ENCODE measurements at regions not wholly inside any gene's neighbourhood (a gene's known extent, or its start where the extent isn't known, plus 50 kb on each side); places are given as distances from the start of the nearest gene placed in this dataset.

DNA sequence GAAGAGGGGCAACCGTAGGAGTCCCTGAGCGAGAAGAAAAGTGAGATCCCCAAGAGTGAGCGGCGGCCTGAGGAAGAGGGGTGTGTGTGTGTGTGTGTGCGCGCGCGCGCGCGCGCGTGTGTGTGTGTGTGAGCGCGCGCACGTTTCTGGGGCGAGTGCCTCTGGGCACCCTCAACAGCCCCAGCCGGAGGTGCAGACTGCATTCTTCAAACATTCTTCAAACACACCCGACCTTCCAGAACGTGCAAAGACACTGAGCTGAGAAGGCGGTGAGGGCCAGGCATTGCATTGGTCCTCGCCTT, 76.2 kb upstream of the FOXP4 start:
- no peak for DNase-seq (ENCODE audit: low read depth, low spot score)

GRCh38 chr6:41470331-41471063, 75.7 kb upstream of the FOXP4 start:
- TF ChIP-seq EZH2 (IDR thresholded peaks at IDR 0.05; ENCODE audit: low read length) = peak; percentile 57
- no peak for TF ChIP-seq CTCF (optimal IDR thresholded peaks at IDR 0.05 in 1 of 3, IDR thresholded peaks at IDR 0.05 in 1 of 3, conservative IDR thresholded peaks at IDR 0.05 in 1 of 3; ENCODE audit: extremely low read depth in 1 of 3, insufficient read depth in 2 of 3, low read length in 3 of 3)
- peak overlapping the region; percentile 13 for H2AFZ ChIP-seq (ENCODE audit: control insufficient read depth, low read length)
- no peaks in the 10 kb centered on the region for H3K79me2 ChIP-seq (ENCODE audit: control insufficient read depth, insufficient read depth, low read length)
- H3K36me3 ChIP-seq (ENCODE audit: control insufficient read depth in 2 of 2, extremely low read depth in 1 of 2, insufficient read depth in 2 of 2, low read length in 2 of 2) = no peaks in the 10 kb centered on the region
- H3K27me3 ChIP-seq (ENCODE audit: control insufficient read depth, extremely low read depth, insufficient read depth, low read length) = peaks cover 66% of the 10 kb centered on the region
- H3K9me3 ChIP-seq (ENCODE audit: control insufficient read depth, low read depth, low read length) = no peaks in the 10 kb centered on the region
- H3K4me2 ChIP-seq (ENCODE audit: control insufficient read depth, extremely low read depth, insufficient read depth, low read depth, low read length) = peak overlapping the region; percentile 39
- FAIRE-seq (no peak), DNase-seq (ENCODE audit: low read depth, low spot score) (no peak)
- no peaks in the 10 kb centered on the region for H3K9me1 ChIP-seq (ENCODE audit: control insufficient read depth, extremely low read depth, insufficient read depth, low read length)
- no peak overlapping the region for H3K27ac ChIP-seq (ENCODE audit: control insufficient read depth, insufficient read depth, low read length)
- H4K20me1 ChIP-seq (ENCODE audit: control insufficient read depth, extremely low read depth, insufficient read depth, low read length) = no peaks in the 10 kb centered on the region
- H3K4me3 ChIP-seq (ENCODE audit: control insufficient read depth in 2 of 3, extremely low read depth in 1 of 3, insufficient read depth in 2 of 3, low read depth in 1 of 3, low read length in 3 of 3) = peak overlapping the region in 1 of 3 experiments; percentile 14
- no peak overlapping the region for H3K9ac ChIP-seq (ENCODE audit: control insufficient read depth, extremely low read depth, insufficient read depth, low read length)
- peaks cover 3% of the 10 kb centered on the region for H3K4me1 ChIP-seq (ENCODE audit: control insufficient read depth, extremely low read depth, insufficient read depth, low read length)
- dilution Hi-C loops (cut with MboI; ENCODE audit: extremely low pct_ligation_motif_present, low sequenced_read_pairs) = no loop called here

More for the DNA sequence above, 76.2 kb upstream of the FOXP4 start:
- no peak overlapping the region for H3K4me3 ChIP-seq (ENCODE audit: control insufficient read depth in 2 of 3, extremely low read depth in 1 of 3, insufficient read depth in 2 of 3, low read depth in 1 of 3, low read length in 3 of 3)
- dilution Hi-C loops (cut with MboI; ENCODE audit: extremely low pct_ligation_motif_present, low sequenced_read_pairs) = no loop called here
- peak overlapping the region; percentile 39 for H3K4me2 ChIP-seq (ENCODE audit: control insufficient read depth, extremely low read depth, insufficient read depth, low read depth, low read length)
- no peaks in the 10 kb centered on the region for H4K20me1 ChIP-seq (ENCODE audit: control insufficient read depth, extremely low read depth, insufficient read depth, low read length)
- H3K36me3 ChIP-seq (ENCODE audit: control insufficient read depth in 2 of 2, extremely low read depth in 1 of 2, insufficient read depth in 2 of 2, low read length in 2 of 2) = no peaks in the 10 kb centered on the region
- peaks cover 63% of the 10 kb centered on the region for H3K27me3 ChIP-seq (ENCODE audit: control insufficient read depth, extremely low read depth, insufficient read depth, low read length)
- FAIRE-seq = no peak
- H2AFZ ChIP-seq (ENCODE audit: control insufficient read depth, low read length) = peak overlapping the region; percentile 13
- H3K4me1 ChIP-seq (ENCODE audit: control insufficient read depth, extremely low read depth, insufficient read depth, low read length) = peaks cover 3% of the 10 kb centered on the region
- no peaks in the 10 kb centered on the region for H3K79me2 ChIP-seq (ENCODE audit: control insufficient read depth, insufficient read depth, low read length)
- H3K9me3 ChIP-seq (ENCODE audit: control insufficient read depth, low read depth, low read length) = no peaks in the 10 kb centered on the region
- H3K9ac ChIP-seq (ENCODE audit: control insufficient read depth, extremely low read depth, insufficient read depth, low read length) = no peak overlapping the region
- H3K9me1 ChIP-seq (ENCODE audit: control insufficient read depth, extremely low read depth, insufficient read depth, low read length) = no peaks in the 10 kb centered on the region
- H3K27ac ChIP-seq (ENCODE audit: control insufficient read depth, insufficient read depth, low read length) = no peak overlapping the region
- peak; percentile 64 for TF ChIP-seq EZH2 (IDR thresholded peaks at IDR 0.05; ENCODE audit: low read length)
- no peak for TF ChIP-seq CTCF (optimal IDR thresholded peaks at IDR 0.05 in 1 of 3, IDR thresholded peaks at IDR 0.05 in 1 of 3, conservative IDR thresholded peaks at IDR 0.05 in 1 of 3; ENCODE audit: extremely low read depth in 1 of 3, insufficient read depth in 2 of 3, low read length in 3 of 3)

All from keratinocyte (primary cell).